Hepatocyte (in vitro differentiated cells): ENCODE measurements at regions not wholly inside any gene's neighbourhood (a gene's known extent, or its start where the extent isn't known, plus 50 kb on each side); places are given as distances from the start of the nearest gene placed in this dataset.

Experiments used
- CTCF ChIP-seq: fragments of 200-600 bp; sonication (generic); IDR thresholded peaks from 2 replicates; pipeline ENCODE4 v1.5.1; 2016; ENCODE audit warnings: antibody characterized with exemption, mild to moderate bottlenecking; ENCODE audit not compliant: poor library complexity
- EZH2 ChIP-seq: fragments of 200-600 bp; sonication (generic); IDR thresholded peaks from 2 replicates; pipeline ENCODE4 v1.6.1; 2016; ENCODE audit warnings: antibody characterized with exemption, mild to moderate bottlenecking, borderline replicate concordance
- EZH2phosphoT487 ChIP-seq: fragments of 200-600 bp; sonication (generic); IDR thresholded peaks from one replicate; pipeline ENCODE4 v1.6.1; 2018; ENCODE audit warnings: antibody characterized with exemption, mild to moderate bottlenecking, low read depth, moderate library complexity; ENCODE audit not compliant: unreplicated experiment, severe bottlenecking

GRCh38 chr20:50380697-50381040 lies 129.5 kb upstream of the PTPN1 start:
- no peak for TF ChIP-seq EZH2
- peak; percentile 46 for TF ChIP-seq CTCF
- TF ChIP-seq EZH2phosphoT487: no peak
